GM19025 (cell line): ENCODE measurements at regions not wholly inside any gene's neighbourhood (a gene's known extent, or its start where the extent isn't known, plus 50 kb on each side); places are given as distances from the start of the nearest gene placed in this dataset.

Experiments used
- ATAC-seq: cut with Tn5 transposase; IDR thresholded peaks from one replicate; pipeline ENCODE4 v1.9.1; 2021; ENCODE audit warnings: mild to moderate bottlenecking, low read depth, moderate library complexity; ENCODE audit not compliant: unreplicated experiment

GRCh38 chr11:42543844-42544419, 767.9 kb upstream of the API5 start:
- ATAC-seq, result no peak

GRCh38 chr11:42544726-42545125, 767.1 kb upstream of the API5 start:
- ATAC-seq, result no peak

GRCh38 chr11:42545954-42546353, 765.8 kb upstream of the API5 start:
- ATAC-seq, result no peak

GRCh38 chr11:42552786-42553185, 759.0 kb upstream of the API5 start:
- ATAC-seq, result no peak

- ATAC-seq, result no peak
Observed at GRCh38 chr11:42555190-42555589, 756.6 kb upstream of the API5 start.

GRCh38 chr11:42571131-42571877, 740.5 kb upstream of the API5 start:
- no peak for ATAC-seq

GRCh38 chr11:42571878-42572610, 739.8 kb upstream of the API5 start:
- no peak for ATAC-seq

GRCh38 chr11:42576318-42576717, 735.5 kb upstream of the API5 start:
- ATAC-seq, result no peak

- no peak for ATAC-seq
Observed at GRCh38 chr11:42589286-42589685, 722.5 kb upstream of the API5 start.

- ATAC-seq, result no peak
Observed at GRCh38 chr11:42591841-42592240, 720.0 kb upstream of the API5 start.

GRCh38 chr11:42593441-42593840, 718.4 kb upstream of the API5 start:
- ATAC-seq, result no peak

GRCh38 chr11:42595876-42596275, 715.9 kb upstream of the API5 start:
- ATAC-seq, result no peak

- no peak for ATAC-seq
Observed at GRCh38 chr11:42596576-42597145, 715.1 kb upstream of the API5 start.

- ATAC-seq, result no peak
Observed at GRCh38 chr11:42598341-42598740, 713.5 kb upstream of the API5 start.

- no peak for ATAC-seq
Observed at GRCh38 chr11:42620796-42621195, 691.0 kb upstream of the API5 start.

GRCh38 chr11:42625757-42626665, 685.8 kb upstream of the API5 start:
- ATAC-seq, result no peak

- no peak for ATAC-seq
Observed at GRCh38 chr11:42631220-42631843, 680.5 kb upstream of the API5 start.

GRCh38 chr11:42646959-42647358, 664.8 kb upstream of the API5 start:
- ATAC-seq, result no peak

GRCh38 chr11:42647993-42648392, 663.8 kb upstream of the API5 start:
- ATAC-seq, result no peak

GRCh38 chr11:42651621-42652020, 660.2 kb upstream of the API5 start:
- no peak for ATAC-seq
